Breast epithelium (tissue), 3 donors: ENCODE measurements at regions not wholly inside any gene's neighbourhood (a gene's known extent, or its start where the extent isn't known, plus 50 kb on each side); places are given as distances from the start of the nearest gene placed in this dataset.

ENCODE experiments used
- POLR2A ChIP-seq: fragments of 450-650 bp; IDR thresholded peaks from one replicate; pipeline ENCODE4 v1.6.1; 2016; ENCODE audit warnings: antibody characterized with exemption, mild to moderate bottlenecking, moderate library complexity
- TF ChIP-seq, protein P1 (sequence below), 3 donors: fragments of 450-650 bp; IDR thresholded peaks; one replicate each; pipeline ENCODE4 v1.5.1; 2016 to 2017; ENCODE audit warnings: antibody characterized with exemption in 3 of 3, mild to moderate bottlenecking in 3 of 3, moderate library complexity in 3 of 3

DNA sequence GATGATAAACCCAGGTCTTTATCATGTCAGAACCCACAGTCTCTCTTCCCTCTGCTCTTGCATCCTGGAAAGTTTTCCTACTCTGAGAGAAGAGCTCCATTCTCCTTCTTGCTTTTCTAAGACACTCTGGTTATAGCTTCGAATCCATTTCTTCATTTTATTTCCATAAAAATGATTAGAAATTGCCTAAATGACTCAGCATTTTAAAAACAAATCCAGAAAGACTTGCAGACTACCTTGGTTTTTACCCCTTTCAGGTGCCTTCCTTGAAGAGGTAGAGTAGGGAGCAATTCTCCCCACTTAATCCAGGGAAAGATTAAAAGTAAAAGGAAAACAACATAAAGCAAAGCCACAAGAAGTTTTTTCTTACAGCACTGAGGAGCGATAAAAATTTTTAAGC, 1256.0 kb downstream of the ROBO1 start:
- TF ChIP-seq POLR2A: no peak
- TF ChIP-seq, protein P1, sequence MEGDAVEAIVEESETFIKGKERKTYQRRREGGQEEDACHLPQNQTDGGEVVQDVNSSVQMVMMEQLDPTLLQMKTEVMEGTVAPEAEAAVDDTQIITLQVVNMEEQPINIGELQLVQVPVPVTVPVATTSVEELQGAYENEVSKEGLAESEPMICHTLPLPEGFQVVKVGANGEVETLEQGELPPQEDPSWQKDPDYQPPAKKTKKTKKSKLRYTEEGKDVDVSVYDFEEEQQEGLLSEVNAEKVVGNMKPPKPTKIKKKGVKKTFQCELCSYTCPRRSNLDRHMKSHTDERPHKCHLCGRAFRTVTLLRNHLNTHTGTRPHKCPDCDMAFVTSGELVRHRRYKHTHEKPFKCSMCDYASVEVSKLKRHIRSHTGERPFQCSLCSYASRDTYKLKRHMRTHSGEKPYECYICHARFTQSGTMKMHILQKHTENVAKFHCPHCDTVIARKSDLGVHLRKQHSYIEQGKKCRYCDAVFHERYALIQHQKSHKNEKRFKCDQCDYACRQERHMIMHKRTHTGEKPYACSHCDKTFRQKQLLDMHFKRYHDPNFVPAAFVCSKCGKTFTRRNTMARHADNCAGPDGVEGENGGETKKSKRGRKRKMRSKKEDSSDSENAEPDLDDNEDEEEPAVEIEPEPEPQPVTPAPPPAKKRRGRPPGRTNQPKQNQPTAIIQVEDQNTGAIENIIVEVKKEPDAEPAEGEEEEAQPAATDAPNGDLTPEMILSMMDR (IDR thresholded peaks at IDR 0.05): no peak
